Large intestine (tissue), 3 donors: ENCODE measurements at regions not wholly inside any gene's neighbourhood (a gene's known extent, or its start where the extent isn't known, plus 50 kb on each side); places are given as distances from the start of the nearest gene placed in this dataset.
A peak's percentile ranks its signal among the peaks of the same experiment; 100 is the strongest.

ENCODE experiments used
- DNase-seq, 2 donors: peaks; one replicate each; pipeline versions ENCODE4 v3.0.0 to v3.0.0-alpha.2; 2013
- H3K27ac ChIP-seq: one replicate; pipeline ENCODE4 v1.5.1; 2013; ENCODE audit warnings: low read length
- H3K27me3 ChIP-seq: 2 replicates; pipeline ENCODE4 v1.6.1; 2013; ENCODE audit warnings: low read length; ENCODE audit not compliant: control insufficient read depth, insufficient read depth
- H3K36me3 ChIP-seq: 2 replicates; pipeline ENCODE4 v1.6.1; 2013; ENCODE audit warnings: low read length; ENCODE audit not compliant: control insufficient read depth, insufficient read depth
- H3K4me1 ChIP-seq: one replicate; pipeline ENCODE4 v1.6.1; 2013; ENCODE audit warnings: low read length; ENCODE audit not compliant: control insufficient read depth, insufficient read depth
- H3K4me3 ChIP-seq: one replicate; pipeline ENCODE4 v1.5.1; 2013; ENCODE audit warnings: low read length
- H3K9me3 ChIP-seq: one replicate; pipeline ENCODE4 v1.6.1; 2013; ENCODE audit warnings: mild to moderate bottlenecking, low read depth, low read length, moderate library complexity; ENCODE audit not compliant: control insufficient read depth
- WGBS: methylation state at CpG from one replicate; pipeline ENCODE4 v1.1.5; 2013; ENCODE audit warnings: low lambda C conversion rate; ENCODE audit not compliant: insufficient coverage; 5-methylcytosine and 5-hydroxymethylcytosine counted together

- H3K27me3 ChIP-seq = no peaks in the 10 kb centered on the region
- DNase-seq = peak; percentile 16 to 34
- no peaks in the 10 kb centered on the region for H3K36me3 ChIP-seq
- H3K9me3 ChIP-seq = no peaks in the 10 kb centered on the region
- no CpG with 5 or more reads among the region's 16 CpGs for WGBS
- H3K4me1 ChIP-seq = no peaks in the 10 kb centered on the region
- peak overlapping the region; percentile 49 for H3K27ac ChIP-seq
- no peak overlapping the region for H3K4me3 ChIP-seq
Measured at GRCh38 chr13:111005808-111006505, 91.1 kb upstream of the ANKRD10 start.

GRCh38 chr13:111005364-111005763, 90.5 kb upstream of the ANKRD10 start:
- no CpG with 5 or more reads among the region's 6 CpGs for WGBS
- no peaks in the 10 kb centered on the region for H3K9me3 ChIP-seq
- no peaks in the 10 kb centered on the region for H3K27me3 ChIP-seq
- no peaks in the 10 kb centered on the region for H3K36me3 ChIP-seq
- no peak for DNase-seq
- H3K4me1 ChIP-seq = no peaks in the 10 kb centered on the region
- H3K4me3 ChIP-seq = no peak overlapping the region
- H3K27ac ChIP-seq = no peak overlapping the region

- no peak overlapping the region for H3K27ac ChIP-seq
- no peaks in the 10 kb centered on the region for H3K27me3 ChIP-seq
- no peak overlapping the region for H3K4me3 ChIP-seq
- WGBS = no CpG with 5 or more reads among the region's 6 CpGs
- no peaks in the 10 kb centered on the region for H3K36me3 ChIP-seq
- DNase-seq = no peak
- no peaks in the 10 kb centered on the region for H3K9me3 ChIP-seq
- H3K4me1 ChIP-seq = no peaks in the 10 kb centered on the region
Measured at GRCh38 chr13:111004444-111004843, 89.6 kb upstream of the ANKRD10 start.

- Histone ChIP-seq H3K27me3 (no peaks in the 10 kb centered on the region), H3K4me1 (no peaks in the 10 kb centered on the region), H3K36me3 (no peaks in the 10 kb centered on the region), H3K9me3 (no peaks in the 10 kb centered on the region), H3K4me3 (no peak overlapping the region), H3K27ac (no peak overlapping the region)
- WGBS = 83% methylated on average over 1 of the region's 2 CpGs
- no peak for DNase-seq
Measured at GRCh38 chr13:111001636-111002035, 86.8 kb upstream of the ANKRD10 start.

GRCh38 chr13:110993788-110994187, 78.9 kb upstream of the ANKRD10 start:
- no peak overlapping the region for H3K27ac ChIP-seq
- no peaks in the 10 kb centered on the region for H3K4me1 ChIP-seq
- H3K9me3 ChIP-seq = no peaks in the 10 kb centered on the region
- no peaks in the 10 kb centered on the region for H3K27me3 ChIP-seq
- no peaks in the 10 kb centered on the region for H3K36me3 ChIP-seq
- DNase-seq = no peak
- WGBS = no CpG with 5 or more reads among the region's 5 CpGs
- no peak overlapping the region for H3K4me3 ChIP-seq

GRCh38 chr13:110991991-110992508, 77.2 kb upstream of the ANKRD10 start:
- no peaks in the 10 kb centered on the region for H3K9me3 ChIP-seq
- no peaks in the 10 kb centered on the region for H3K36me3 ChIP-seq
- DNase-seq = no peak
- no peak overlapping the region for H3K4me3 ChIP-seq
- no CpG with 5 or more reads among the region's 21 CpGs for WGBS
- no peaks in the 10 kb centered on the region for H3K27me3 ChIP-seq
- H3K4me1 ChIP-seq = no peaks in the 10 kb centered on the region
- H3K27ac ChIP-seq = no peak overlapping the region

- Histone ChIP-seq H3K4me1 (no peaks in the 10 kb centered on the region), H3K9me3 (no peaks in the 10 kb centered on the region), H3K36me3 (no peaks in the 10 kb centered on the region), H3K27ac (no peak overlapping the region), H3K27me3 (no peaks in the 10 kb centered on the region), H3K4me3 (no peak overlapping the region)
- no peak for DNase-seq
- WGBS = no CpG with 5 or more reads among the region's 5 CpGs
Measured at GRCh38 chr13:110989331-110989730, 74.5 kb upstream of the ANKRD10 start.

- DNase-seq = no peak
- no peaks in the 10 kb centered on the region for H3K36me3 ChIP-seq
- H3K4me1 ChIP-seq = no peaks in the 10 kb centered on the region
- H3K27me3 ChIP-seq = peaks cover 4% of the 10 kb centered on the region
- no peaks in the 10 kb centered on the region for H3K9me3 ChIP-seq
- no peak overlapping the region for H3K4me3 ChIP-seq
- no peak overlapping the region for H3K27ac ChIP-seq
- 49% methylated on average over 2 of the region's 2 CpGs for WGBS
Measured at GRCh38 chr13:110985541-110985940, 70.7 kb upstream of the ANKRD10 start.

GRCh38 chr13:110984798-110985197, 69.9 kb upstream of the ANKRD10 start:
- WGBS = no CpG with 5 or more reads among the region's 3 CpGs
- no peak overlapping the region for H3K27ac ChIP-seq
- H3K36me3 ChIP-seq = no peaks in the 10 kb centered on the region
- H3K27me3 ChIP-seq = peaks cover 4% of the 10 kb centered on the region
- H3K9me3 ChIP-seq = no peaks in the 10 kb centered on the region
- H3K4me1 ChIP-seq = no peaks in the 10 kb centered on the region
- no peak for DNase-seq
- H3K4me3 ChIP-seq = no peak overlapping the region

GRCh38 chr13:110984381-110984780, 69.5 kb upstream of the ANKRD10 start:
- no peak for DNase-seq
- no CpG with 5 or more reads among the region's 5 CpGs for WGBS
- Histone ChIP-seq H3K4me1 (no peaks in the 10 kb centered on the region), H3K27ac (no peak overlapping the region), H3K27me3 (peaks cover 4% of the 10 kb centered on the region), H3K9me3 (no peaks in the 10 kb centered on the region), H3K4me3 (no peak overlapping the region), H3K36me3 (no peaks in the 10 kb centered on the region)

GRCh38 chr13:110983241-110983640, 68.4 kb upstream of the ANKRD10 start:
- Histone ChIP-seq H3K4me1 (no peaks in the 10 kb centered on the region), H3K27ac (no peak overlapping the region), H3K9me3 (no peaks in the 10 kb centered on the region), H3K36me3 (no peaks in the 10 kb centered on the region), H3K27me3 (peaks cover 4% of the 10 kb centered on the region), H3K4me3 (no peak overlapping the region)
- no peak for DNase-seq
- WGBS = 93% methylated on average over 3 of the region's 4 CpGs
